GM12873 (cell line): ENCODE measurements at regions not wholly inside any gene's neighbourhood (a gene's known extent, or its start where the extent isn't known, plus 50 kb on each side); places are given as distances from the start of the nearest gene placed in this dataset.

Experiments used
- TF ChIP-seq, protein P1 (sequence below): IDR thresholded peaks from 2 replicates; pipeline ENCODE4 v1.5.1; 2012; ENCODE audit warnings: low read depth, mild to moderate bottlenecking, moderate library complexity, low read length, control low read depth; ENCODE audit not compliant: insufficient read depth; ENCODE audit errors: missing control alignments

DNA sequence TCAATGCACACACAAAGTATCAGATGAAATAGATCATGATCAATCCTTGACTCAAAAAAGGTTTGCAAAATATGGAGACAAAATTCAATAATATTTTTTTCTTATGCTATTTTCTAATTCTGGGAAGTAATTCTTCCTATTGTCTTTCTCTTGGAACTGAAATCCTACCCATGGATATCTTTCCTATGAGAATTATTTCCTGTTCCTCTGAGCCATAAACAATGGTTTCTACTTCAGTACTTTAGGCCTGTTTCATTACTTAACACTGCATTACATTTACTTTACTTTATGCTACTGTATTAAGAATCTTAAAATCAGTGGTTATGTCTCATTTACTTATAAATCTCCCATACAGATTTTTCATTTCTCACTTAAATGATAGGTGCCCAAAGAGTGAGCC is 1025.4 kb upstream of the ACO1 start:
- TF ChIP-seq, protein P1, sequence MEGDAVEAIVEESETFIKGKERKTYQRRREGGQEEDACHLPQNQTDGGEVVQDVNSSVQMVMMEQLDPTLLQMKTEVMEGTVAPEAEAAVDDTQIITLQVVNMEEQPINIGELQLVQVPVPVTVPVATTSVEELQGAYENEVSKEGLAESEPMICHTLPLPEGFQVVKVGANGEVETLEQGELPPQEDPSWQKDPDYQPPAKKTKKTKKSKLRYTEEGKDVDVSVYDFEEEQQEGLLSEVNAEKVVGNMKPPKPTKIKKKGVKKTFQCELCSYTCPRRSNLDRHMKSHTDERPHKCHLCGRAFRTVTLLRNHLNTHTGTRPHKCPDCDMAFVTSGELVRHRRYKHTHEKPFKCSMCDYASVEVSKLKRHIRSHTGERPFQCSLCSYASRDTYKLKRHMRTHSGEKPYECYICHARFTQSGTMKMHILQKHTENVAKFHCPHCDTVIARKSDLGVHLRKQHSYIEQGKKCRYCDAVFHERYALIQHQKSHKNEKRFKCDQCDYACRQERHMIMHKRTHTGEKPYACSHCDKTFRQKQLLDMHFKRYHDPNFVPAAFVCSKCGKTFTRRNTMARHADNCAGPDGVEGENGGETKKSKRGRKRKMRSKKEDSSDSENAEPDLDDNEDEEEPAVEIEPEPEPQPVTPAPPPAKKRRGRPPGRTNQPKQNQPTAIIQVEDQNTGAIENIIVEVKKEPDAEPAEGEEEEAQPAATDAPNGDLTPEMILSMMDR = no peak

GRCh38 chr9:31364171-31364570 is 1020.3 kb upstream of the ACO1 start:
- TF ChIP-seq, protein P1 = no peak

DNA sequence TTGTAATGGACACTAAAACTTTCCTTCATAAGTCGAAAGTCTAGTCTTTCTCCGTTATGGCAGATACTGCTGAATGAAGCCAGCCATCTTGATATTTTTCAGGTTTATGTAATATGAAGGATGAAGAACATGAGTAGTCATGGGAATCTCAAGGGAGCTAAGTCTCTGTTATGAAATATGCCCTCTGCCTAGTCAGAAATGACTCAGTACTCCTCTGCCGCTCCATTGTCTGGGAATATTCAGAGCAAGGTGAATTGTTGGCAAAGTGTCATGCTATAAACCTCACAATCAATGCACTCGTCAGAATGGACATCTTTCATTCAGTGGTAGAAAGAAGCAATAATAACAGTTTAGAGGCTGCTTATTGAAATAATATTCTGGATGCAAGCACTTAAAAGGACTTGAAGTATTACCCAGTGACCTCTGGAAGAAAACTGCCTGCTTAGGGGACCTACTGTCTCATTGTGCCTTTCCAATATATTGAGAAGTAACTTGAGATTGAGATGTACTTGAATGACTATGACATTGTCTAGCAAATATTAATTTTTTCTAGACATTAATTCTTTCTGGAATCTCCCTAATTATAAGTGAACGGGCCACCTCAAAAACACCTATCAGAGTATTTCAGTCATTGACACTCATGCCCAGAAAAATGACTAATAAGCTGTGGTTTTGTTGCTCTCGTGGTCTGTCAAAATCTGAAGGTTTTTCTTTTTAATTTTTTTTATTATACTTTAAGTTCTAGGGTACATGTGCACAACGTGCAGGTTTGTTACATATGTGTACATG is 1011.5 kb upstream of the ACO1 start:
- TF ChIP-seq, protein P1 = no peak

DNA sequence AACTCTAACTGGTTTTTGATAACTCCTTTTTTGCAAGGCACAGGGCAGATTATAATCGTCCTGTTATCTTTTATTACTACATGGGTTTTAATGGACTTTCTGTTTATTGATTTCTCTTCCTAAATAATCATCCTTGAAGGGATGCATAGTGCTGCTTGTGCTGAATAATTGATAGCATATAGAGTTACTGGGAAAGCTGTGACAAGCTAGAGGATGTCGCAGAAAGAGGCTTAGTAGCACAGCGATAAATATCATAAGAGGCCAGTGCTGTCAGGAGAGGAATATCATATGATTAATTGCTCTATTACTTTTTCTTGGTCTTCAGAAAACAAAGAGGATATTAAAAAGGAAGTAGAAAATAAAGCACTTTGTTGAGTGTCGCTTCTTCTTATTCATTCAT is 1007.1 kb upstream of the ACO1 start:
- TF ChIP-seq, protein P1 = no peak

DNA sequence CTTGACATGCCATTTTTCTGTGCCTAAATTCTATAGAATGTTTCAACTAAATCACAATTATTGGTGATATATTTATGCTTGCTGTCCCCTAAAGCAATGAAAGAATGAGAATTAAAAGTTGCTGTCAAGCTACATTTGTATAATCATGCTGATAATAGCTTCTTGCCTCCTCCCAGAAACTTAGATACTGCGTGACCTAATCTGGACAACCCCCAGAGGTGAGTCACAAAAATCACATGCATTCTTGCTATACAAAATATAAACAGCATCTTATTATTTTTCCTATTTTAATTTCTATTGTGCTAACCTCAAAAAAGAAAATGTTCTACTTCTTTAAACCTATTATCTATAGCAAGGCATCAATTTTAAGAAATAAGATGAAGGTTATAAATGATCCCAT is 995.8 kb upstream of the ACO1 start:
- TF ChIP-seq, protein P1 = no peak

DNA sequence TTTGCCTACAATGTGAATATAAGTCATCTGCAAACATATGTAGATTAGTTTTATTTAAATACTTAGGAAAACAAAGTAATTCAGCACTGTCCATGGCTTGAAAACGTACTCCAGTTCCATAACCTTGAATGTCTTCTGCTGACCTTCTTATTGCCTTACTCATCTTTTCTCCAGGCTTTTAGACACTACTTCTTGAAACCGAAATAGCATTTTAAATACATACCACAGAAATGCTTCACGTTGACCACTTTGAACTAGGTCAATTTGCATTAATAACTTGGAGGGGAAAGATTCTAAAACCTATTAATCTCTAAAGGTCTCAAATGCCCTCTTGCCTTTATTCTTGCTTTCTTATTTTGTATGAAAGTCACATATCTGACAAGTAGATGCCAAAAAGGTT is 995.4 kb upstream of the ACO1 start:
- TF ChIP-seq, protein P1 = no peak

DNA sequence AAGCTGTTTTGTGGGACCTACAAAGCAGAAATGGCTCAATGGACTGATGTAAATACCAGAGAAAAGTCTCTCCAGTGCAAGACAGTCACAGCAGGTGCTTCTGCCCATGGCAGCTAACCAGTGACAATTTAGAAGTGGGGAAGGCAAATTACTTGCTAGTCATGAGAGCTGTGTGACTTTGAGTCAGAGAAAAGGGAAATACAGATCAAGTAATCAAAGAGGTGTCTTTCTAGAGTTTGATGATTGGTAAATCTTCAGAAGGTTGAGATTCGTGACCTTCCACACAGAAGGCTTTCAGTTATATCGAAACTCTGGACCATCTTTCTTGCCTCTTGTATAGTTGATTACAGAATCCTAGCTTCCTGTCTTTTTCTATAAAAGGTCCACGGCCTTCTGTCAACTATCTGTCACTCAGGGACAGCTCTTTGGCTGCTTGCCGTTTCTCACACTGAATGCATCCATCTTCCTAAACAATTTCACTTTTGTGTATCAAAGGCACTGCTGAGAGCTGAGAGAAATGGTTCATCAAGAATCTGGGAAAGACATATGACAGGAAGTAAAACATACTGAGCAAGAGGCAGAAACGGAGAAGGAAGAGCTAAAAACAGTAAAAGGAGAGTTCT is 993.9 kb upstream of the ACO1 start:
- TF ChIP-seq, protein P1 = no peak
